Astrocyte (in vitro differentiated cells and primary cell): ENCODE measurements at regions not wholly inside any gene's neighbourhood (a gene's known extent, or its start where the extent isn't known, plus 50 kb on each side); places are given as distances from the start of the nearest gene placed in this dataset.

Source experiments
- CTCF ChIP-seq: IDR thresholded peaks from 2 replicates; pipeline ENCODE4 v1.5.1; 2011; ENCODE audit warnings: low read depth, mild to moderate bottlenecking, inconsistent platforms, low read length, moderate library complexity; ENCODE audit not compliant: insufficient read depth
- EZH2 ChIP-seq: IDR thresholded peaks from 2 replicates; pipeline ENCODE4 v1.6.1; 2012; ENCODE audit warnings: mild to moderate bottlenecking, low read length, inconsistent platforms; ENCODE audit not compliant: insufficient read depth

- TF ChIP-seq CTCF, result no peak
- TF ChIP-seq EZH2, result no peak
Observed at GRCh38 chr4:155479835-155480234, 103.1 kb upstream of the MAP9 start.
